Sigmoid colon (tissue), 4 donors: ENCODE measurements at regions not wholly inside any gene's neighbourhood (a gene's known extent, or its start where the extent isn't known, plus 50 kb on each side); places are given as distances from the start of the nearest gene placed in this dataset.

Experiments used
- CTCF ChIP-seq, 4 experiments: fragments of 450-650 bp in 3 of 4; fragments of 200-600 bp in 1 of 4; IDR thresholded peaks; one replicate each; pipeline ENCODE4 v1.5.1; 2016 to 2019; ENCODE audit warnings: antibody characterized with exemption in 4 of 4, mild to moderate bottlenecking in 3 of 4, moderate library complexity in 2 of 4
- EP300 ChIP-seq, 4 donors: sonication (generic); formaldehyde crosslinking; IDR thresholded peaks; one replicate each; pipeline ENCODE4 v1.6.1; 2017; ENCODE audit warnings: antibody characterized with exemption in 4 of 4
- POLR2A ChIP-seq, 2 donors: fragments of 450-650 bp; IDR thresholded peaks; one replicate each; pipeline ENCODE4 v1.6.1; 2016; ENCODE audit warnings: antibody characterized with exemption in 2 of 2, mild to moderate bottlenecking in 2 of 2, moderate library complexity in 2 of 2
- POLR2AphosphoS5 ChIP-seq, 4 donors: sonication (generic); formaldehyde crosslinking; IDR thresholded peaks; one replicate each; pipeline ENCODE4 v1.6.1; 2017; ENCODE audit warnings: antibody characterized with exemption in 4 of 4

- TF ChIP-seq POLR2AphosphoS5 (IDR thresholded peaks at IDR 0.05) (no peak), CTCF (IDR thresholded peaks at IDR 0.05) (no peak), POLR2A (IDR thresholded peaks at IDR 0.05) (no peak), EP300 (IDR thresholded peaks at IDR 0.05) (no peak)
Observed at GRCh38 chr17:72340836-72341235, 220.0 kb downstream of the SOX9 start.
